Caki2 (cell line): ENCODE measurements at regions not wholly inside any gene's neighbourhood (a gene's known extent, or its start where the extent isn't known, plus 50 kb on each side); places are given as distances from the start of the nearest gene placed in this dataset.
"Not testable (repeated sequence)": the region's sequence is repeated elsewhere in the genome, so short reads cannot be mapped to it uniquely, and the experiment has no call there.

Experiments
- DNase-seq: peaks from one replicate; pipeline ENCODE4 v3.0.0-alpha.2; 2015; ENCODE audit warnings: low read depth
- in situ Hi-C: cut with HindIII; loops from 2 replicates; pipeline ENCODE4 v1.10.0; 2016; ENCODE audit warnings: low sequenced_read_pairs, low pct_unique_long_range_greater_than_20kb, mixed read lengths

GRCh38 chr17:5901731-5902130, 168.4 kb upstream of the WSCD1 start:
- in situ Hi-C loops = no loop called here
- DNase-seq = no peak

- in situ Hi-C loops = no loop called here
- DNase-seq = no peak
Observed at GRCh38 chr17:5902181-5903140, 167.7 kb upstream of the WSCD1 start.

GRCh38 chr17:5911919-5912318, 158.3 kb upstream of the WSCD1 start:
- no peak for DNase-seq
- in situ Hi-C loops = no loop called here

- DNase-seq = no peak
- in situ Hi-C loops = no loop called here
Observed at GRCh38 chr17:5913032-5913531, 157.1 kb upstream of the WSCD1 start.

GRCh38 chr17:5913641-5914040, 156.5 kb upstream of the WSCD1 start:
- in situ Hi-C loops = no loop called here
- DNase-seq = no peak

GRCh38 chr17:5915337-5915736, 154.8 kb upstream of the WSCD1 start:
- no peak for DNase-seq
- in situ Hi-C loops = no loop called here

GRCh38 chr17:5919089-5919488, 151.1 kb upstream of the WSCD1 start:
- in situ Hi-C loops = no loop called here
- DNase-seq = no peak

- in situ Hi-C loops = no loop called here
- DNase-seq = peak; percentile 73
Observed at GRCh38 chr17:5921512-5922282, 148.5 kb upstream of the WSCD1 start.

- in situ Hi-C loops = no loop called here
- DNase-seq = no peak
Observed at GRCh38 chr17:5922476-5922875, 147.7 kb upstream of the WSCD1 start.

- in situ Hi-C loops = no loop called here
- DNase-seq = no peak
Observed at GRCh38 chr17:5929721-5930120, 140.5 kb upstream of the WSCD1 start.

- in situ Hi-C loops, DNase-seq: not testable (repeated sequence)
Observed at GRCh38 chr17:5930555-5930954, 139.6 kb upstream of the WSCD1 start.

- in situ Hi-C loops = no loop called here
- DNase-seq = no peak
Observed at GRCh38 chr17:5931616-5932015, 138.6 kb upstream of the WSCD1 start.

GRCh38 chr17:5933430-5933829, 136.7 kb upstream of the WSCD1 start:
- no peak for DNase-seq
- in situ Hi-C loops = no loop called here

- no peak for DNase-seq
- in situ Hi-C loops = no loop called here
Observed at GRCh38 chr17:5941258-5941657, 128.9 kb upstream of the WSCD1 start.

- in situ Hi-C loops = no loop called here
- DNase-seq = no peak
Observed at GRCh38 chr17:5942687-5943086, 127.5 kb upstream of the WSCD1 start.

GRCh38 chr17:5943232-5943631, 126.9 kb upstream of the WSCD1 start:
- in situ Hi-C loops = no loop called here
- DNase-seq = no peak

- in situ Hi-C loops = no loop called here
Observed at GRCh38 chr17:5943982-5944381, 126.2 kb upstream of the WSCD1 start.

GRCh38 chr17:5947701-5948180, 122.4 kb upstream of the WSCD1 start:
- no peak for DNase-seq
- in situ Hi-C loops = no loop called here

More at GRCh38 chr17:5943982-5944381, 126.2 kb upstream of the WSCD1 start:
- DNase-seq = no peak

- no peak for DNase-seq
- in situ Hi-C loops = no loop called here
Observed at GRCh38 chr17:5948811-5949210, 121.4 kb upstream of the WSCD1 start.
